DMS 273 treated with DMSO at 0.1 percent for 48 hours (cell line): ENCODE measurements at regions not wholly inside any gene's neighbourhood (a gene's known extent, or its start where the extent isn't known, plus 50 kb on each side); places are given as distances from the start of the nearest gene placed in this dataset.
"Not testable (repeated sequence)": the region's sequence is repeated elsewhere in the genome, so short reads cannot be mapped to it uniquely, and the experiment has no call there.

Experiments used
- DNase-seq: peaks from one replicate; lab custom pipeline; 2025; lab: John Stamatoyannopoulos, UW

DNA sequence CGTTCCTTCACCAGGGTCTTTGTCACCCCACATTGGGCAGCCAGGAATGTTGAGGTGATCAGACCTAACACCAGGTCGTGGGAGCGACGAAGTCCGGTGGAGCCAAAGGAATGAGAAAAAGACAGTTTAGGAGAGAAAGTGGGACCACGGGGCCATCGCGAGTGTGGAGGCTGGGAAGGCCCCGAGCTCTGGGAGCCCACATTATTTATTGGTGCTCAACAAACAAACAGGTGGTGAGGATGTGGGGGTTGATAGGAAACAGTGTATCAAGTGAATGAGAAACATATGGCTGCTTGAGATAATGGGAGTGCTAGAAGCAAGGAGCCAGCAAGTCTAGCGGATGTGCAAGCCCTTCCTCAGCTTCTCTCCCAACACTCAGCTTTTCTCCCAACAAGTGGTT lies 287.1 kb upstream of the SGK1 start:
- DNase-seq = no peak

DNA sequence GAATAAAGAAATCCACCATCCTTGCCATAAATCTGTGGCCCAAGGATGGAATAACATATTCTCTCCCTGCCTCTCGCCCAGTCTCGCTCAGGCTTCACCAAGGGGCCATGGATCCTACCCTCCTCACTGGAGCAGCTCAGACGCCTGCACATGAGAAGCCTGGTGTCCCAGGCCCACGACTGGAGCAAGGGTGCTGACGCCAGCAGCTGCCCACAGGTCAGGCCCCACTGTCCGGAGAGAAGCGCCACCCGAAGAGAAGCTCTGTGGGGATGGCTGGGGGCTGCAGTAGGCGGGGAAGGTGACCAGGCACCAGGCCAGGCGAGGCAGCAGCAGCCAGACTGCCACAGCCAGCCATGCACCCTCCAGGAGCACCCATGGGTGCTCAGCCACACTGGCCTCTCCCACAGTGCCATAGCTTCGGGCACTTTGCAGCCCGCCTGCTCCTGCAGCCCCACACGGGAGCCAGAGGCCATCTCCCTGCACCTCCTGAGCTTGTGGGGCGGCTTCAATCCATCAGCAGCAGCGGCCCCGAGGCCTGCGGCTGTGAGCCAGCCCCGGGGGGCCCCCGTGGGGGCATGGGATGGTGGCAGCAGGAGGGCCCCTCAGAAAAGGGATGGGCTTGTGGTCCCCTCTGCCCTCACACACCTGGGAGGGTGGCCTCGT lies 286.2 kb upstream of the SGK1 start:
- no peak for DNase-seq

DNA sequence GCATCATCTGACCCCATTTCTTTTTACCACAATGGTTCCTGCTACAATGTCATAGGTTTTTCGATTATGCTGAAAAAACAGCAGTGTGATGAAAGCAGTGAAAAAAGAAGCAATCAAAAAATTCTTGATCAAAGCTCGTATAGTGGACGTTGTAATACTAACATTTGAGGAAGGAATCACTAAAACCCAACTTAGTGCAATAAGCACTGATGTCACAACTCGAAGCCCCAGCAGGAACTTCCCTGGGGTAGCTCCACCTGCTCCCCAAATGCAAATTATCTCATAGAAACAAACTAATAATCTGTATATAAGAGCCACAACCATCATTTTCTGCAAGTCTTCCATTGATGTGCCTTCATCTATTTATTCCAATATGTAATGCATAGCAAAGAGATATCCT lies 285.6 kb upstream of the SGK1 start:
- no peak for DNase-seq

DNA sequence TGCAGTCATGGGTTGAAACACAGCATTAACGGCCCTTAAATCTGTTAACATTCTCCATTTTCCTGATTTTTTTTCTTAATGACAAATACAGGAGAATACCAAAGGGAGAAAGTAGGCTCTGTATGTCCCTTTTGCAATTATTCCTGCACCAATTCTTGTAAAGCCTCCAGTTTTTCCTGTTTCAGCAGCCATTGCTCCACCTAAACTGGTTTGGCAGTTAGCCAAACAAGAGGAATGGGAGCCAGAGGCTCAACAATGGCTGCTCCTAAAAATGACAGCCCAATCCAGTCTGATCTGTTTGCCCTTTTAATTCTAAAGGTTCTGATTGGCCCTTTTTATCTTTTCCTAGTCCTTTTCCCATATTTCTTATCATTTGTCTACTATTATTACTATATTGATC lies 284.2 kb upstream of the SGK1 start:
- DNase-seq = no peak

DNA sequence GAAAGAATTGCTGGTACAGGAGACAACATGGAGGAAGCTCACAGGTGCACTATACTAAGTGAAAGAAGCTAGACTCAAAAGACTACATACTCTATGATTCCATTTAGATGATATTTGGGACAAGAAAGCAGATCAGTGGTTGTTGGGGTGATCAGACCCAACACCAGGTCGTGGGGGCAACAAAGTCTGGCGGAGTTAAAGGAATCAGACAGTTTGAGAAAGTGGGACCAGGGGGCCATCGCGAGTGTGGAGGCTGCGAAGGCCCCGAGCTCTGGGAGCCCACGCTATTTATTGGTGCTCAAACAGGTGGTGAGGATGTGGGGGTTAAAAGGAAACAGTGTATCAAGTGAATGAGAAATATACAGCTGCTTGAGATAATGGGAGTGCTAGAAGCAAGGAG lies 282.8 kb upstream of the SGK1 start:
- DNase-seq = no peak

DNA sequence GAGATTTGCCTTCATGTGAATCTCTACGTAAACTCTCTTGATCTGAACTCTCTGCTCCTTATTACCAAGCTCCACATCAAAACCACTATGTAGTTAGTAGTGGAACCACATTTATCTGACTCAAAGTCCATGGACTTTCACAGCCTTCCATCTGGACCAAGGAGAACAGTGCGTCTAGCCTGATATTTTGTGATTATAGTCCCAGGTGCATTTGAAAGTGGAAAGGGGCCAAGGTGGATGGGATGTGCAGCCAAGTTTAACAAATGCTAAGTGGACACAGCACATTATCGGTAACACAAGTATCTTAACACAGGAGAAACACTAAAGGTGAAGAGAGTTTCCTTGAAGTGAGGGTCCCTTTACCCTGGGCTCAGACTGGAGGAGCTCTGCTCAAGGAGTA lies 281.2 kb upstream of the SGK1 start:
- no peak for DNase-seq

DNA sequence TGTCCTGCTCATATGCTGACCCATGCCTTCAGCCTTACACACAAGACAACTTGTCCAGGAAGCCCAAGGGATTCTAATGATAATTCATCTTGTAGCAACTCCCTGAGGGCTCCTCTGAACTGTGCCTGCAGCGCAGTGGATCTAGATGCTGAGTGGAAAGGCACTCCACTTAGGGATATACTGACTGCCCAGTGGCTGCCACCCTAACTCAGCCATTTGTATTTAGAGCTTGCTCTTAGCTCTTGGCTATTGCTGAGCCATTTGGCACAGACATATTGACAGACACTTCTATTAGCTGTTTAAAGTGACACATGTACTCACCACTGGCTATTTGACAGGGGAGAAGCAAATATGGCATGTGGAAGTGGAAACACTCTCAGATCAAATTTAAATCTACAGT lies 278.3 kb upstream of the SGK1 start:
- no peak for DNase-seq

DNA sequence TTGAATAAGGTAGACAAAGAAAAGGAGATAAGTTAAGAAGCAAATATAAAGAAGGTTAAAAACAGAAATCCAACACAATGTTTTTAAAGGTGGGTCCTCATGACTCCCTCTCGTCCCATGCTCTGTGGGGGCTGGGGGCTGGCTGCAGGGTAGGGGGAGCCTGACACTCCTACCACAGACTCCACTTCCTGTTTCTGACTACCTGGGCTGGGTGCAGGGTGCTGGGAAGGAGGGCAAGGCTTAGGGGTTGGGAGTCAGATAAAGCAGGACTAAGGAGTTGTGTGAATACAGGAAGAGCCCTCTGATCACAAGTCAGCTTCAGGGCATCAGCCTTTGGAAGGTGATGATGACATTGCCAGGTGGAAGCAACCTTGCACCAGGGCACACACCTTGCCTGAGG lies 277.0 kb upstream of the SGK1 start:
- DNase-seq = no peak

DNA sequence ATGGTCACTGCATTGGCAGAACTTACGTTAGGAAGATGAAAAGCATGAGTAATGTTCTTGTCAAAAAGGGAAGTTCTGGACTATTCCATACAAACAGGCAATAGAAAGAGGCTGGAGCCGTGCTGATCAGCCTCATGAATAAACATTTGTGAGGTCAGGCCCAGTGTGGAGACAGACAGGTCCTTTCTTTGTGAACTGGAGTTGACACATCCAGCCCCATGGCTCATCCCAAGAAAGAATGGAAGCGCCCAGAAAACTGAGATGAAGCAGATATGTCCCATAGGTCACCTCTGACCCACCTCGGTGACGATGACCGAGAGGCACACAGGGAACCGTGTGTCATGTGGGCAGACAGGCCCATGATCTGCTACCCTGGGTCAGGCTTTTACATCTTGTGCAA lies 276.0 kb upstream of the SGK1 start:
- DNase-seq = no peak

DNA sequence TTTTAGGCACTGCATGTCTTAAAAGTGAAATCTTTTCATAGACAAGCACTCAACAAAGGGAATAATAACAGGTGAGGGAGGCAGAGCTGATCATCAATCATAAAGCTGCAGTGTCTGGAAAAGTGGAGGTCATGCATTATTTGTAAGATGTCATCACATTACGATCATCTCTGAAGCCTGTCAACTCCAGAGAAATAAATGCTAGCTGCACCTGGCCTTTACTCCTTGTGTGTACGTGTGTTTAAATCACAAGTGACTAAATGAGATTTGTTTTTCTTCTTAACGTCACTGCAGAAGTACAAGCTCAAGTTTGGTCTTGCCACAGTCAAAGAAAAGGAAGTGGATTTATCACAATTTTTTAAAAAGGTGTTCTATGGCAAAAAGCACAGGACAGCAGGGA lies 275.5 kb upstream of the SGK1 start:
- DNase-seq = no peak

DNA sequence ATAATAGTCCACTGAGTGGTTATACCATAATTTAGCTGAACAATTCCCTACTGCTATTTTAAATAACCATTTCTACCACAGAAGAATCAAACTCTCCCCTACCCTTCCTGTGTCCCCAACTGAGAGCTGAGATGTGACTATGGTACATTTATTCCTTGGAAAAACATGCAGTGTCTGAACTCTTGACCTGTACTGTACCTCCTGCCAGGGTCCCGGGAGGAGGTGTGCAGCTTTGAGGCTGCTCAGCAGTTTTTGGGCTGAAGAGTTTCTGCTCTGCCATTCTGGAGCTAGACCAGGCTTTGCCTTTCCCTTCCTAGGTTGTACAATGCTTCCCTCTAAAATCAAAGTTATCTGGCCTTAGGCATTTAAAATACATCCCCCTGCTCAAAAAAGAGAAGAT lies 275.1 kb upstream of the SGK1 start:
- DNase-seq = no peak

DNA sequence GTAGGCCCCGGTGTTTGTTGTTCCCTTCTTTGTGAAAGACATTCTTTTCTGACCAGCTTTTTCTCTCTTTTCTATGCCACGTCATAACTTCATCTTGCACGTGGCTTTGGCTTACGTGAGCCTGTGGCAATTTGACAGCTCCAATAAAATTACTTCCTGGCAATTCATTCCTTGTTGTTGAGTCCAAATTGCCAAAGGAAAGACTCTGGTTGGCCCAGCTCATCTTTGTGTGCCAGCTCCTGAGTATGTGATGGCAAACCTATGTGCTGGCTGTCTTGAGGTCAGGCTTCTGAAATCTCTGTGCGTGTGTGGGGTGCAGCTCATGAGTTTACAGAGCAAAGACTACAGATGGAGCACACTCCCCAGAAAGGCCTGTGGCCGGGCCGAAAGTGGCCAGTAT lies 272.5 kb upstream of the SGK1 start:
- DNase-seq = no peak

DNA sequence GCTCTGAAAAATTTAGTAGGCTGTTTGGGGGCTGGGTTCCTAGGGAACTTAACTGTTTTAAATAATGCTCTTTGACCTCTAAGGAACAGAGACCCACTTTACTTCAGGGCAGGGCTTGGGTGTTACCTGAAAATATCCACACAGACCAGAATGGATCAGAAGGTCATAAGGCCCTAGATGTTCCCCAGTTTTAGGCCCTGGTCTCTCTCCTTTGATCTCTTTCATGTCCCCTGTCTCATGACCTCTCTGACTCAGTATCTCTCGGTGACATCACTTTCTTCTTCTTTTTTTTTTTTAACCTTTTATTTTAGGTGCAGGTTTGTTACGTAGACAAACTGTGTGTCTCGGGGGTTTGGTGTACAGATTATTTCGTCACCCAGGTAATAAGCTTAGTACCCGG lies 272.1 kb upstream of the SGK1 start:
- DNase-seq = no peak

DNA sequence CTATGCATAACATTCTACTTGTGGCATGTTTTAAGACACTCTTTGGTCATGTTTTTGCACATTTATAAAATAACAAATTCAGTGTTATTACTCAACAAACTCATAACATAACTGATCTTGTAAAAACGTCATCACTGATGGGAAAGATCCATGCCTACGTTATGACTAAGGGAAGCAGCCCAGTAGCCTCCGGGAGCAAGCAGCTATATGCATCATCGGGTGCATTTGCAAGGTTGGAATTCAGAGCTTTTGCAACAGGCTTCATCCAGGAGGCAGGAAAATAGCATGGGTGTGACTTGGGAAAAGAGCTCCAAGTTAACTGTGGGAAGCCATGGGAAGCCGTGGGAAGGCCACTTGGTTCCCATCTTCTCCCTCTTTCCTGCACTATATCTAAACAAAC lies 271.6 kb upstream of the SGK1 start:
- DNase-seq = no peak

DNA sequence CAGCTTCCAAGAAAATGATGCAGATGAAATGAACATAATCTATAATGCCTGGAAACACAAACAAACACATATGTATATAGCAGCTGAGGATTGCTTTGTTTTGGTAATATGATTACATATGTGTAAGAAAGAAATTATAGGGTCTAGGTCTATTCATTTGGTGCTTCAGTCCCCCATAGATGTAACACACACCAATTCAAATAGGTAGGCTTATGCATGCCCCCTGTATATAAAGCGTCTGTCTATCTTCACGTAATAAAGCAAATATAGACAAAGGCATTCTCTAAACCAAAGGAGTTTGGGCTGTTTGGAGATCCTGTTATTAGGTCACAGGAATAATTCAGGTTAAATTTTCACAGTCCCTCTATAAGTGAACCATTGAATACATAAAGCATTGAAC lies 270.4 kb upstream of the SGK1 start:
- DNase-seq = no peak

DNA sequence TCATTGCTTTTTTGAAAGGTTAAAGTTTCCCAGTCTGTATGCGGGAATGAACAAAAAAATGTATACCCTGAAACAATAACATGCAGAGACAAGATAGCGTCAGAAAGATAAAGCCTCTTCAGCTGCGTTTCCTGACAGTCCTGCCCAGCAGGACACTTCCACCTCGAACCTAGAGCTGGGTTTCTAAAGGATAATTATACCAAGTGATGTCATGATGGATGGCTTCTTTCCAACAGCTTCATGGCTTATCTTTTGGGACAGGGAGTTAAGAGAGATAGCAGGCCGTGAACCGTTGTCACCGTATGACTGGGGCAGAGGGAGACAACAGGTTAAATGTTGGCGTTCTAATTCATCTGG lies 267.6 kb upstream of the SGK1 start:
- no peak for DNase-seq

DNA sequence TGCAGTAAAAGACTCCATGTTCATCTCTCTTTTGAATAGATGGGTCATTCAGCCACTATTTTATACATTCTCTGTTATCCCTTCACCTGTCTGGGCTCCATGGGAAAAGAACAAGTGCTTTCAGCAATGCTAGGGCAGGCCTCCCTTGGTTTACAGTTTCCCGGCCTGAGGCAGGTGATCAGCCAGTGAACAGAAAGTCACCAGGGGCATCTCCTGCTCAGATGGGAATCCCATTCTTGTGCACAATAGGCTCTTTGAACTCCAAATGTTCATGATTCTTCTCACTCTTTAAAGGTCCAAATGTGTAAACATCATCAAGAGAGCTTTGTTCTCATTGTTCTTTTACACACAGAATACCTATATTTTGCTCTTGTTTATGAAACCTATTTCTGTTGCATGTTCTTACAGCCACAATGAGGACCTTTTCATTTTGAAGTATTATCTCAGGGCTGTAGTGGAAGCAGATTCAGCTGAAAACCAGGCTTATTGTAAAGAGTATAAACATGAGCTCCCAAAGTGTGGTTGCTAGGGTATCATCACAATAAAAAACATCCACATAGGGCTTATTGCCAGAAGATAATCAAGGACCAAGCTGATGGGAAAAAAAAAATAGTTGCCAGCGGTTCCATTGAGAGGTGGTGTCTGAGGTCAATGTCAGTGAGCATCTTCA lies 267.1 kb upstream of the SGK1 start:
- DNase-seq = no peak

DNA sequence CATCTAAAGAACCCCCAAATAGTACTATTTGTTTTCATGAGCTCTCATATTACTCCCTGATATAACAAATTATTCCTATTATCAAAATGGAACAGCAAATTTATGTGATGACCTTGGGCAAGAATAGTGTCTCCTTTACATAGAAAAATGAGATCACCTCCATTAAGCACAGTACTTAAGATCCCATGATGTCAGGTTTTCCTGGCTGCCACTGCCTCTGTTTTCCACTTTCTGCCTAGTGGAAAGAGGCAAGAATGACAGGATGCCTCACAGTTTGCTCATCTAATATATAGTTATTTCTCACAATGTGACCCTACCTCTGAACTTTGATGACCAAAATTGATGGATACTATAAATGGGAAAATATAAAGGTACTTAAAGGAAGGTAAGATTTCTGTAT lies 260.1 kb upstream of the SGK1 start:
- DNase-seq = no peak

DNA sequence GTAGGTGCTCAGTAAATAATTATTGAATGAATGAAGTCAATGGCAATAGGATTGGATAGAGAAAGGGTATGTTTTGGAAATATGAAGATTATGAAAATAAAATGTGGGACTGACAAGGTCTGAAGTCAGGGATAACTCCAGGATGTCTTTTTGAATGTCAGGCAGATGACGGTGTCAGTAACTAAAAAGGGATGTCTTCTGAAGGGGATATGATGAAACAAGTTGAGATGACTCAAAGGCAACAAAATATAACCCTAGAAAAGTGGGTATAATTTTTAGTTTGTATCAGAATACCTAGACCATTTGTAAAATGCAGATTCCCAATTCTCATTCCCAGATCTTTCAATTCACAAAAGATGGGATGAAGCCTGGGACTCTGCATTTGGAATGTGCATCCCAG lies 257.3 kb upstream of the SGK1 start:
- DNase-seq = no peak

DNA sequence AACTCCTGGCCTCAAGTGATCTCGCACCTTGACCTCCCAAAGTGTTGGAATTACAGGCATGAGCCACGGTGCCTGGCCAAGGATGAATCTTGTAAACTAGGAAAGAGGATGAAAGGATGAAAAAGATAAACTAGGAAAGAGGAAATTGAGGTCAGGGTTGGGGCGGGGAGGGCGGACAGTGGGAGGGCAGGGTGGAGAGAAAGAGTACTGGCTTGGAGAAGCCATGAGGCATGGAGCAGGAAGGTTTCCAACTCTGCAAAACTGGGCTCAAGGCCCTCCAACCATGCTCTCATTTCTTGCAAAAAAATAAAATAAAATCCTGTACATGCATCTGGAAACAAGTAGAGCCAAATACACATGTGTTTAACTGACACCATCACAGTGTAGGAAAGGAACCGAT lies 256.6 kb upstream of the SGK1 start:
- no peak for DNase-seq

DNA sequence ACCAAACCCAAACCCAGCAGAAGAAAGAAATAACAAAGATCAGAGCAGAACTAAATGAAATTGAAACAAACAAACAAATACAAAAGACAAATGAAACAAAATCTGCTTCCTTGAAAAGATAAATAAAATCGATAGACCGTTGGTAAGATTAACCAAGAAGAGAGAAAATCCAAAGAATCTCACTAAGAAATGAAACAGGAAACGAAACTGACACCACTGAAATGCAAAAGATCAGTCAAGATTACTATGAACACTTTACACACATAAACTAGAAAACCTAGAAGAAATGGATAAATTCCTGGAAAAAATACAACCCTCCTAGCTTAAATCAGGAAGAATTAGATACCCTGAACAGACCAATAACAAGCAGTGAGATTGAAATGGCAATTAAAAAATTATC lies 252.1 kb upstream of the SGK1 start:
- DNase-seq = not testable (repeated sequence)

DNA sequence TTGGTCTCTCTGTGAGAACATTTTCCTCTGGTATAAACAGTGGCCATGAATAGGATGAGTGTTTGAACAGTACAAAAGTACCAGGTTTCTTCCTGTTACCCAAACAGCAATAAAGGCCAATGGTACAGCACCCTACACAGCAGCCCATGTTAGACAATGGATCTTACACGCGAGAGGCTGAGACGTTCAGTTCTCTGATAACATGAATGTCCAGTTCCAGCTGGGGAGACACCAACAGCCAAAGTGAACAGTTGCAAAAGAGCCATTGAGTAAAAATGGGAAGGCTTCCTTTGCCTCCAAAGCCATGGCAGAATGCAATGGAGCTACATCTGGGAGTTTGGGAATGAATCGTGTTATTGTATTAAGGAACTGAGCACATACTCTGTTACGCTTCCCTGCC lies 246.8 kb upstream of the SGK1 start:
- no peak for DNase-seq

DNA sequence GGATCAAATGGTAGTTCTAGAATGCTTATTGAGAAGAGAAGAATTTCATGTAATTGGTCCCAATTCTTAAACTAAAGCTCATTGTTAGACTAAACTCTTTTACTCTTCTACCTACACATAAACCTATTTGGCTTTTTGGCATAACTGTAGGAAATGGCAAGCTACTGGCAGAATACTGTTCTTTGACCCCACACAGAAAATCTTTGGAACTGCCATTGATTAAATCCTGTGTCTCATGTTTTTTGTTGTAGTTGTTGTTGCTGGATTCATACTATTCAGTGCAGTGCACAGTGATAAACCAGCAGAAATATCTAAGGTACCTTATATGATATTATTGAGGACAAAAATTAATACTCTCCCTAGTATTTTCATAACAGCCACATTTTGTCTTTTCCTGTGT lies 242.1 kb upstream of the SGK1 start:
- no peak for DNase-seq

DNA sequence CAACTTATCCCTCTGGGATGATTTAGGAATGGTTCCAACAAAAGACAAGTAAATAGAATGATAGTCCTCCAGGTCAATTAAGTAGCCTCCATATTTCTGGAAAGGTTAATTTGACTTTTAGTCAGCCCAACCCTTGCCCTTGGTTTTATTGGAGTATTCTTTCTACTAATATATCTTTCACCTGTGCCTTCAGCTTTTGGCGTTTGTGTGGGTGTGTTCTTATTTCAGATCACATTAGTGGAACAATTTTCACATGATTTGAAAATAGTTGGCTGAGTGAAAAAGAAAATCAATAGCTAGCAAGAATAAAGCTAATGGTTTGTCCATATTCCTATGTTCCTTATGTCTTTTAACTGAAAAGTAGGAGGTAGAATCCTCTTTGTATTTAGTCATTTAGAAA lies 239.6 kb upstream of the SGK1 start:
- DNase-seq = no peak

DNA sequence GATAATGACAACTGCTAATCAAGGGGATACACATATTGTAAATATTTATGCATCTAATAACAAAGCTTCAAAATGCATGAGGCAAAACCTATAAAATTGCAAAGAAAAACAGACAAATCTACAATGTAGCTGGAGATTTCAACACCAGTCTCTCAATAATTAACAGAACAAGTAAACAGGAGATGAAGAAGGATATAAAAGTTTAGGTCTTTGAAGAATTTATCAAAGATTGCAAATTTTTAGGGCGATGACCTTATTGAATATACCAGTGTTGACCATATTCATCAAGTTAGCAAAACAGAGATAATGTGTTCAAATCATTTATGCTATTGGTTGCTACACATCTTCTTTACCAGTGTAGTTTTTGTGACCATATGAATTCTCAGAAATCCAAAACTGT lies 237.8 kb upstream of the SGK1 start:
- DNase-seq = no peak
